NT2/D1 (cell line): ENCODE measurements at regions not wholly inside any gene's neighbourhood (a gene's known extent, or its start where the extent isn't known, plus 50 kb on each side); places are given as distances from the start of the nearest gene placed in this dataset.

ENCODE experiments used
- SUZ12 ChIP-seq: IDR thresholded peaks from 2 replicates; pipeline ENCODE4 v1.6.1; 2011; ENCODE audit not compliant: insufficient read length, insufficient read depth; ENCODE audit errors: extremely low read depth
- YY1 ChIP-seq: IDR thresholded peaks from 2 replicates; pipeline ENCODE4 v1.6.1; 2011; ENCODE audit not compliant: insufficient read length, insufficient read depth

GRCh38 chr11:15875943-15876342, 480.4 kb downstream of the SOX6 start:
- TF ChIP-seq YY1 = no peak
- no peak for TF ChIP-seq SUZ12
